Choroid plexus epithelial cell (primary cell): ENCODE measurements at regions not wholly inside any gene's neighbourhood (a gene's known extent, or its start where the extent isn't known, plus 50 kb on each side); places are given as distances from the start of the nearest gene placed in this dataset.

ENCODE experiments used
- DNase-seq: peaks from one replicate; pipeline ENCODE4 v3.0.0-alpha.2; 2010; ENCODE audit warnings: low read depth
- H3K4me3 ChIP-seq: 2 replicates; pipeline ENCODE4 v1.5.1; 2011; ENCODE audit warnings: low read depth, mild to moderate bottlenecking, control low read depth, low read length, moderate library complexity
- TF ChIP-seq, protein P1 (sequence below): conservative IDR thresholded peaks from 2 replicates; pipeline ENCODE4 v1.5.1; 2011; ENCODE audit warnings: low read depth, mild to moderate bottlenecking, control low read depth, inconsistent platforms, low read length, moderate library complexity

DNA sequence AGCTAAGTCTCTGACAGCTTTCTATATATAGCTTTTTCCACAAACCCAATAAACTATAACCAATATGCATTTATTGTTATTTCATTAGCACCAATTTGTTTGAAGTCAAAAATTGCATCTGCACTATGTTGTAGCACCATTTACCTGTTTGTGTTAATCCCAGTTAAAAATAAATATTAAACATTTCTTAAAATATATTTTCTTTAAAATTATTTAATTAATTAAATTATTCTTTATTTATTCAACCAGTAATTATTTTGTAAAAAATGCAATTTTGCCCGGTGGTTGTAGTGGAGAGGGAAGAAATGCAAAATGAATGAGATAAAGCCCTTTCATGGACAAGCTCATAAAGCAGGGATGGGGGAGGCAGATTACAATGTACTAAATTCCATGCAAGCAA is 1257.9 kb downstream of the PCDH17 start:
- no peak overlapping the region for H3K4me3 ChIP-seq
- TF ChIP-seq, protein P1, sequence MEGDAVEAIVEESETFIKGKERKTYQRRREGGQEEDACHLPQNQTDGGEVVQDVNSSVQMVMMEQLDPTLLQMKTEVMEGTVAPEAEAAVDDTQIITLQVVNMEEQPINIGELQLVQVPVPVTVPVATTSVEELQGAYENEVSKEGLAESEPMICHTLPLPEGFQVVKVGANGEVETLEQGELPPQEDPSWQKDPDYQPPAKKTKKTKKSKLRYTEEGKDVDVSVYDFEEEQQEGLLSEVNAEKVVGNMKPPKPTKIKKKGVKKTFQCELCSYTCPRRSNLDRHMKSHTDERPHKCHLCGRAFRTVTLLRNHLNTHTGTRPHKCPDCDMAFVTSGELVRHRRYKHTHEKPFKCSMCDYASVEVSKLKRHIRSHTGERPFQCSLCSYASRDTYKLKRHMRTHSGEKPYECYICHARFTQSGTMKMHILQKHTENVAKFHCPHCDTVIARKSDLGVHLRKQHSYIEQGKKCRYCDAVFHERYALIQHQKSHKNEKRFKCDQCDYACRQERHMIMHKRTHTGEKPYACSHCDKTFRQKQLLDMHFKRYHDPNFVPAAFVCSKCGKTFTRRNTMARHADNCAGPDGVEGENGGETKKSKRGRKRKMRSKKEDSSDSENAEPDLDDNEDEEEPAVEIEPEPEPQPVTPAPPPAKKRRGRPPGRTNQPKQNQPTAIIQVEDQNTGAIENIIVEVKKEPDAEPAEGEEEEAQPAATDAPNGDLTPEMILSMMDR, result no peak
- DNase-seq, result no peak

DNA sequence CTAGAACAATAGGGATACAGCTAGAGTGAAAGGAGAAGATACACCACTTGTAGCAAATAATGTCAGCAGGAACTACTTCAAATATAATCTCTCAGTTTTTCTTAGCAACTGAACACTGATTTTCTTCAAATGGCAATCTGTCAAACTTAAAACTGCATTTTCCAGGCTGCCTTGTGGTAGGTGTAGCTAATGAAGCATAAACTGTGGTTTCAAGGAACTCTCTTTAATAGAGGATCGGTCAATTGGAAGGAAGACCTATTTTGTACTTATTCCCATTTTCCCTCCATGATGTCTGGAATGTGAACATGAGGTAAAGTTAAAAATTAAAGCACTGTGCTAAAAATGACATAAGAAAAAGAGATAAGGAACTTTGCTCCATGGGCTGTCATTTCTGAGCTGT is 1261.9 kb downstream of the PCDH17 start:
- H3K4me3 ChIP-seq, result no peak overlapping the region
- TF ChIP-seq, protein P1, result no peak
- peak; percentile 4 for DNase-seq

DNA sequence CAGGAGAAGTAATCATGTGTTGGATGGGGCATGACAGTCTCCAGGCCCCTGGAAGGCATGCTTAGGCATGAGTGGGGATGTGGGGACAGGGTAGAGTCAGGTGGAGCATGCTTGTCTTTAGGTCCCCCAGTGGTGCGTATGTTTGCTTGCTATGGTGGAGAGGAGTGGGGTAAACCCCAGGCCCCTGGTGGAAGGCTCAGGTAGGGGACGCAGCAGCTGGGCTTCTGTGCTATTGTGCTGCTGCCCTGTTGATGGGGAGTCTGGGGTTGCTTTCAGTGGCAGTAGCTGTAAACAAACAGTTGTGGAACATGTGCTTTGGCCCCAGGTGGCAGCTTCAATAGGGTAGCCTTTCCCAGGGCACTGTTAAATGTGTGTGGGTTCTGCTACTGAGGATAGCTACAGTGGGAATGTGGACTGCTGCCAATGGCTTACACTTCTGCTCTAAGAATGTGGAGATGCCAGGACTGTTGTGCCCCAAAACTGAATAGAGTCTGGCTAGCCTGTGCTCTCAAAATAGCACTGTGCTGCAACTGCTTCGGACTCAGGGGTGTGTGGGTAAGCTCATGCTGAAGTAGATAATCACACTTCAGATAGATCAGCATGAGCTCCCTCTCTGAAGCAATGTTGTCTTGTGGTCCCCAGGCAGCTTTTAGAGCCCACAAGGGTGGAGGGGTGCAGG is 1257.3 kb downstream of the DIAPH3 start:
- TF ChIP-seq, protein P1, result no peak
- no peak for DNase-seq

DNA sequence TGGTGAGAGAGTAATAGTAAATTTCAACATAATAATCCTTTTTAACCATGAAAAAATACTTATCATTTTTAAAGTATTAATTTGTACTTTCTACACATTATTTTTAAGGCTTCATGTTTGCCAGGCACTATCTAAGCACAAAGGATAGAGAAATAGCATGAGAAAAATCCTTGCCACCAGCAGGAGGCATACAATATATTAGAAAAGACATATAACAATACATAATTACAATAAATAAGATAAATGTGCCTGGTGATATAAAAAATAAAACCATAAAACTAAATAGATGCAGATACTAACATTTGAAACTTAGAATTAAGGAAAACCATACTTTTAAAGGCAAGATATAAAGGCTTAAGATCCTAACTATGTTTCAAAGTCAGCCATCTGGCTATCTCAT is 1256.4 kb downstream of the DIAPH3 start:
- no peak overlapping the region for H3K4me3 ChIP-seq
- TF ChIP-seq, protein P1, result peak; percentile 46
- peak; percentile 47 for DNase-seq

More for the DNA sequence above, 1257.3 kb downstream of the DIAPH3 start:
- no peak overlapping the region for H3K4me3 ChIP-seq

DNA sequence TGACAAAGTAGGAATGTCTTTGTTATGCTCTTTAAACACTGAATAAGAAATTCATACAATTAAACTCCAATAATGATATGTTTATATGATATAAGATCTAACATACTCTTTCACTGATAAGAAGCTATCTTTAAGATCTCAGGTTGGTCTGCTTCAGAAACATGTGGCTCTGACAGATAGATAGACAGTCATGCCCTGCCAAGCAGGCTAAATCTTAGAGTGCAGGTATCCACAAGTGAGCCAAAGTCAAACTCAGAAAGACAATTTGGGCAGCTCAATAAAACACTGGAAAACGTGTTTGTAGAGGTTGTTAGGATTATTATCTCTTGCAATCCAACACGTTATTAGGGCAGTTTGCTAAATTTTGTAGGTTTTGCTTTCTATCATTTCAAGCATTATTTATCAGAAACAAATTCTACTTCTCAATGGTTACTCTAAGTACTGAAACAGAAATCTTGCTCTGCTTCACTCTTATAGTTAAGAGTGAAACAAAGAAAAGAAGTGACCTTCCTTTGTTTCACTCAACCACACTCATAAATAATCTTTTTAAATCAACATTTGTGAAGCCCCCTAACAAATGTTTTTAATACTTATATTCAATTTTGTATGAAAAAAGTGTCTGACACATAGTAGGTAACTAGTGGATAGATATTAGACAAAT is 1255.6 kb downstream of the DIAPH3 start:
- DNase-seq, result no peak
- H3K4me3 ChIP-seq, result no peak overlapping the region
- TF ChIP-seq, protein P1, result no peak

DNA sequence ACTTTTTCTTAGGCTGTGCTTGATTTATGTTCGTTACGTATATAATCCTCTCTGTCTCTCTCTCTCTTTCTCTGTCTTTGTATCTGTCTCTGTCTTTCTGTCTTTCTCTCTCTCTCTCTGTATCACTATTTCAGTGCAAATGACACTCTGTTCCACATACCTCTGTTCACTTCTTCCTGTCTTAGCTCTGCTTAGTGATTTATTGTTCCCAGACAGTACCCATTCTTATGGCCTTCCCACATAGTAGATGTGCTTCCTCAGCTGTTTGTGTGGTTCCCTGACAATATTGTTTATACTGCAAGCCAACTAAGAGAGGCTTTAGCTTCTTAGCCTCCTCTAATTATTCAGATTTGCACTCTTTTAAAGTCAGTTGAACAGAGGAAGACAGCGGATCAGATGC is 1244.2 kb downstream of the DIAPH3 start:
- no peak for DNase-seq
- H3K4me3 ChIP-seq, result no peak overlapping the region
- TF ChIP-seq, protein P1, result no peak

DNA sequence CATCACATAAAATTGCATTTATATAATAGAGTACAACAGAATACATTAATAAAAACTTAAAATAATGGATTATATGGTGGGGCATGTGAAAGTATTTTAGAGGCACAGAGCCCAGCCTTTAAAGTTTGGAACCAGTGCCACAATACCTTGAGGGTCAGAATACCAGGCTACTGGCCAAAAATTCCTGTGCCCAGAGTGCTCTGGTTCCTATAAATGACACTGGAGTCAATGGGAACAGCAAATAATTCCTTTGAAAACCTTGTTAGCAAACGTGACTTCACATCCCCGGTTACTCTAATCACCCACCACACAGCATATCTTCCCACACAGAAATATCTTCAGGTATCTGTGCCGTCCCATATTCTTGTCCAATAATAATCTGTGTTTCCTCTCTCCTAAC is 1242.6 kb downstream of the DIAPH3 start:
- TF ChIP-seq, protein P1, result no peak
- H3K4me3 ChIP-seq, result no peak overlapping the region
- DNase-seq, result no peak
